A673 (cell line): ENCODE measurements at regions not wholly inside any gene's neighbourhood (a gene's known extent, or its start where the extent isn't known, plus 50 kb on each side); places are given as distances from the start of the nearest gene placed in this dataset.

Experiments
- EZH2 ChIP-seq: fragments of 200-600 bp; sonication (generic); IDR thresholded peaks from 2 replicates; pipeline ENCODE4 v1.6.1; 2017; ENCODE audit warnings: borderline replicate concordance, low read depth, mild to moderate bottlenecking, mixed read lengths, antibody characterized with exemption, low read length; ENCODE audit not compliant: poor library complexity, severe bottlenecking
- TF ChIP-seq, protein P1 (sequence below): fragments of 300-800, 200-600 bp; sonication (generic); conservative IDR thresholded peaks from 2 replicates; pipeline ENCODE4 v1.5.1; 2017; ENCODE audit warnings: low read depth, mild to moderate bottlenecking, antibody characterized with exemption, low read length, moderate library complexity, mixed read lengths

DNA sequence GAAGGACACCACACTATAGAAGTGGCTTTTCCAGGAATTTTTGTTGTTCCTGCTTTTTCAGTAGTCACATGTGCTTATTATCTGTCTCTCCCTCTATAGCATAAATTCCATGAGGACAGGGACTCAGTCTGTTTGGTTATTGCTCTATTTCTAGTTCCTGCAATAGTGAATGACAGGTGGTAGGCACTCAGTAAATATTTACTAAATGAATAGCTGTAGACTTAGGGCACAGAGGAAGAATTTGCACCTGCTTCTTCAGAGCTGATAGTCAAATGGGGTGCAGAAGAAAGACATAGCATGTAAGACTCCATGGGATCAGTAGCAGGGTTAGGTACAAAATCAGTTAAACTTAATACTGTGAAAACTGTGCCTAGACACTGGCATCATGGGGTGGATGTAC lies 580.2 kb downstream of the CCDC171 start:
- TF ChIP-seq, protein P1, sequence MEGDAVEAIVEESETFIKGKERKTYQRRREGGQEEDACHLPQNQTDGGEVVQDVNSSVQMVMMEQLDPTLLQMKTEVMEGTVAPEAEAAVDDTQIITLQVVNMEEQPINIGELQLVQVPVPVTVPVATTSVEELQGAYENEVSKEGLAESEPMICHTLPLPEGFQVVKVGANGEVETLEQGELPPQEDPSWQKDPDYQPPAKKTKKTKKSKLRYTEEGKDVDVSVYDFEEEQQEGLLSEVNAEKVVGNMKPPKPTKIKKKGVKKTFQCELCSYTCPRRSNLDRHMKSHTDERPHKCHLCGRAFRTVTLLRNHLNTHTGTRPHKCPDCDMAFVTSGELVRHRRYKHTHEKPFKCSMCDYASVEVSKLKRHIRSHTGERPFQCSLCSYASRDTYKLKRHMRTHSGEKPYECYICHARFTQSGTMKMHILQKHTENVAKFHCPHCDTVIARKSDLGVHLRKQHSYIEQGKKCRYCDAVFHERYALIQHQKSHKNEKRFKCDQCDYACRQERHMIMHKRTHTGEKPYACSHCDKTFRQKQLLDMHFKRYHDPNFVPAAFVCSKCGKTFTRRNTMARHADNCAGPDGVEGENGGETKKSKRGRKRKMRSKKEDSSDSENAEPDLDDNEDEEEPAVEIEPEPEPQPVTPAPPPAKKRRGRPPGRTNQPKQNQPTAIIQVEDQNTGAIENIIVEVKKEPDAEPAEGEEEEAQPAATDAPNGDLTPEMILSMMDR, result no peak
- TF ChIP-seq EZH2, result no peak
